C4-2B (cell line): ENCODE measurements at regions not wholly inside any gene's neighbourhood (a gene's known extent, or its start where the extent isn't known, plus 50 kb on each side); places are given as distances from the start of the nearest gene placed in this dataset.

Experiments
- CTCF ChIP-seq: fragments of 450-650 bp; conservative IDR thresholded peaks from 2 replicates; pipeline ENCODE4 v1.5.1; 2017; ENCODE audit warnings: mild to moderate bottlenecking
- ZFX ChIP-seq: fragments of 450-650 bp; IDR thresholded peaks from 2 replicates; pipeline ENCODE4 v1.6.1; 2017

- TF ChIP-seq CTCF (no peak), ZFX (no peak)
These were observed 1336.5 kb downstream of the UQCRFS1 start for GRCh38 chr19:27876489-27876888.
